SU-DHL-6 (cell line): ENCODE measurements at regions not wholly inside any gene's neighbourhood (a gene's known extent, or its start where the extent isn't known, plus 50 kb on each side); places are given as distances from the start of the nearest gene placed in this dataset.

Experiments used
- CTCF ChIP-seq: fragments of 200-600 bp; sonication (generic); IDR thresholded peaks from one replicate; pipeline ENCODE4 v1.5.1; 2017; ENCODE audit warnings: antibody characterized with exemption, mild to moderate bottlenecking, low read length, moderate library complexity; ENCODE audit not compliant: insufficient read depth, poor library complexity, severe bottlenecking
- EZH2phosphoT487 ChIP-seq: fragments of 200-600 bp; sonication (generic), shearing (Covaris generic); conservative IDR thresholded peaks from 2 replicates; pipeline ENCODE4 v1.6.1; 2018; ENCODE audit warnings: mild to moderate bottlenecking, antibody characterized with exemption, low read length, moderate library complexity, mixed read lengths

GRCh38 chr14:88941414-88941813 lies 117.0 kb downstream of the TTC8 start:
- TF ChIP-seq CTCF (no peak), EZH2phosphoT487 (no peak)
